ENCODE measurements at regions not wholly inside any gene's neighbourhood (a gene's known extent, or its start where the extent isn't known, plus 50 kb on each side); places are given as distances from the start of the nearest gene placed in this dataset.

GRCh38 chr2:223541546-223541945 lies 60.6 kb downstream of the SCG2 start:
- H3K4me3 ChIP-seq (ENCODE audit: extremely low read depth in 1 of 4, insufficient read depth in 2 of 4, low read depth in 3 of 4, low read length in 4 of 4) = no peak overlapping the region
- H2BK120ac ChIP-seq (replicated peaks; ENCODE audit: low read depth, low read length) = no peak overlapping the region
- H3K4me1 ChIP-seq (replicated peaks in 1 of 4; ENCODE audit: control insufficient read depth in 3 of 4, insufficient read depth in 4 of 4, low read length in 3 of 4) = peaks cover 0 to 11% (median 4%) of the 10 kb centered on the region in 4 experiments; a peak in 3 of 7 replicates
- no peak overlapping the region for H2AFZ ChIP-seq (ENCODE audit: low read length)
- H3K9ac ChIP-seq (replicated peaks in 1 of 4; ENCODE audit: extremely low read depth in 1 of 4, low read depth in 3 of 4, low read length in 3 of 4) = no peak overlapping the region
- H3K36me3 ChIP-seq (ENCODE audit: control insufficient read depth in 2 of 4, insufficient read depth in 4 of 4, low read length in 3 of 4) = no peaks in the 10 kb centered on the region
- H3K9me3 ChIP-seq (ENCODE audit: insufficient read depth in 2 of 2, low read depth in 1 of 2, low read length in 1 of 2) = no peaks in the 10 kb centered on the region
- H4K8ac ChIP-seq (ENCODE audit: extremely low read depth, insufficient read depth, low read length) = no peak overlapping the region
- no peak for FAIRE-seq
- no peak overlapping the region for H2BK12ac ChIP-seq (ENCODE audit: low read depth, low read length)
- no peaks in the 10 kb centered on the region for H3K79me2 ChIP-seq (ENCODE audit: control insufficient read depth in 1 of 2, insufficient read depth in 2 of 2, low read length in 2 of 2)
- TF ChIP-seq SIRT6 (IDR thresholded peaks at IDR 0.05; ENCODE audit: low read length) (no peak), GTF2F1 (IDR thresholded peaks at IDR 0.05; ENCODE audit: borderline replicate concordance, low read depth, low read length) (no peak), EGR1 (IDR thresholded peaks at IDR 0.05; ENCODE audit: borderline replicate concordance, low read depth, low read length) (no peak), CTCF (IDR thresholded peaks at IDR 0.05; ENCODE audit: control extremely low read depth in 1 of 3, insufficient read depth in 1 of 3, low read depth in 1 of 3, low read length in 3 of 3) (no peak), POLR2A (IDR thresholded peaks at IDR 0.05; ENCODE audit: control extremely low read depth in 1 of 2, low read depth in 2 of 2, low read length in 2 of 2) (no peak), SIX5 (IDR thresholded peaks at IDR 0.05; ENCODE audit: low read depth, low read length) (no peak), BACH1 (IDR thresholded peaks at IDR 0.05; ENCODE audit: low read length) (no peak), POLR2AphosphoS5 (IDR thresholded peaks at IDR 0.05; ENCODE audit: low read depth, low read length) (no peak), NANOG (IDR thresholded peaks at IDR 0.05; ENCODE audit: insufficient read depth, low read depth, low read length, poor library complexity, severe bottlenecking) (no peak), SIN3A (conservative IDR thresholded peaks at IDR 0.05 in 1 of 2, IDR thresholded peaks at IDR 0.05 in 1 of 2; ENCODE audit: low read depth in 1 of 2, low read length in 2 of 2) (no peak), CTBP2 (IDR thresholded peaks at IDR 0.05; ENCODE audit: borderline replicate concordance, insufficient read depth, insufficient read length, low read length) (no peak)
- H3K79me1 ChIP-seq (ENCODE audit: low read depth, low read length) = no peaks in the 10 kb centered on the region
- no peak for DNase-seq (ENCODE audit: low read depth in 1 of 2, low spot score in 2 of 2)
- H3K4me2 ChIP-seq (ENCODE audit: insufficient read depth in 1 of 2, low read depth in 2 of 2, low read length in 2 of 2) = no peak overlapping the region
- H2AK5ac ChIP-seq (ENCODE audit: low read depth, low read length) = no peak overlapping the region
- H2BK20ac ChIP-seq (ENCODE audit: low read length) = no peak overlapping the region
- H4K5ac ChIP-seq (ENCODE audit: insufficient read length, low read depth, low read length) = no peak overlapping the region
- H3K14ac ChIP-seq (ENCODE audit: insufficient read length) = no peak overlapping the region
- no peak overlapping the region for H3K18ac ChIP-seq (ENCODE audit: extremely low read depth, low read length)
- no peak overlapping the region for H3K4ac ChIP-seq (replicated peaks; ENCODE audit: insufficient read length, low read depth, low read length)
- H3K23me2 ChIP-seq (ENCODE audit: low read depth, low read length) = no peaks in the 10 kb centered on the region
- no peak overlapping the region for H3K27ac ChIP-seq (ENCODE audit: low read depth, low read length)
- no peak overlapping the region for H3K56ac ChIP-seq (replicated peaks; ENCODE audit: insufficient read length, low read depth, low read length)
- POLR2A ChIA-PET (ENCODE audit: partially characterized antibody) = no interaction called here
- no peak overlapping the region for H2BK5ac ChIP-seq (ENCODE audit: low read depth, low read length)
- H4K20me1 ChIP-seq (replicated peaks in 1 of 2; ENCODE audit: control insufficient read depth in 1 of 2, insufficient read depth in 2 of 2, low read length in 2 of 2) = no peaks in the 10 kb centered on the region
- CTCF ChIA-PET (ENCODE audit: partially characterized antibody) = interaction anchor here (0.8 to 1.0 kb wide), 2 partner anchors 13 to 74 kb away, joined by 3 read pairs; no protein-coding TSS in a partner anchor
- H3K27me3 ChIP-seq (replicated peaks in 1 of 4; ENCODE audit: control insufficient read depth in 3 of 4, extremely low read depth in 1 of 4, insufficient read depth in 3 of 4, low read length in 3 of 4) = no peaks in the 10 kb centered on the region; a peak in 1 of 7 replicates
- no peak overlapping the region for H4K91ac ChIP-seq (replicated peaks; ENCODE audit: insufficient read length, low read length)
- 96% methylated on average over 2 of the region's 2 CpGs; no CpG with 5 or more reads in 1 of the 2 experiments for WGBS, 2 experiments (ENCODE audit: extremely low coverage in 1 of 2, insufficient coverage in 1 of 2, insufficient read length in 1 of 2, insufficient replicate concordance in 2 of 2, low coverage in 1 of 2, low lambda C conversion rate in 2 of 2, missing lambda C conversion rate in 1 of 2)
- no peak overlapping the region for H3K23ac ChIP-seq (ENCODE audit: insufficient read length)
- no peak overlapping the region for H2BK15ac ChIP-seq (ENCODE audit: low read length)

Data from H1 (cell line).